RCC 7860 (cell line): ENCODE measurements at regions not wholly inside any gene's neighbourhood (a gene's known extent, or its start where the extent isn't known, plus 50 kb on each side); places are given as distances from the start of the nearest gene placed in this dataset.

Source experiments
- DNase-seq: peaks from one replicate; pipeline ENCODE4 v3.0.0-alpha.2; 2015; ENCODE audit warnings: low spot score
- FAIRE-seq: peaks from 2 replicates; lab custom pipeline; 2012; peaks lifted over from hg19 to GRCh38; lab: Jason Lieb, UNC

DNA sequence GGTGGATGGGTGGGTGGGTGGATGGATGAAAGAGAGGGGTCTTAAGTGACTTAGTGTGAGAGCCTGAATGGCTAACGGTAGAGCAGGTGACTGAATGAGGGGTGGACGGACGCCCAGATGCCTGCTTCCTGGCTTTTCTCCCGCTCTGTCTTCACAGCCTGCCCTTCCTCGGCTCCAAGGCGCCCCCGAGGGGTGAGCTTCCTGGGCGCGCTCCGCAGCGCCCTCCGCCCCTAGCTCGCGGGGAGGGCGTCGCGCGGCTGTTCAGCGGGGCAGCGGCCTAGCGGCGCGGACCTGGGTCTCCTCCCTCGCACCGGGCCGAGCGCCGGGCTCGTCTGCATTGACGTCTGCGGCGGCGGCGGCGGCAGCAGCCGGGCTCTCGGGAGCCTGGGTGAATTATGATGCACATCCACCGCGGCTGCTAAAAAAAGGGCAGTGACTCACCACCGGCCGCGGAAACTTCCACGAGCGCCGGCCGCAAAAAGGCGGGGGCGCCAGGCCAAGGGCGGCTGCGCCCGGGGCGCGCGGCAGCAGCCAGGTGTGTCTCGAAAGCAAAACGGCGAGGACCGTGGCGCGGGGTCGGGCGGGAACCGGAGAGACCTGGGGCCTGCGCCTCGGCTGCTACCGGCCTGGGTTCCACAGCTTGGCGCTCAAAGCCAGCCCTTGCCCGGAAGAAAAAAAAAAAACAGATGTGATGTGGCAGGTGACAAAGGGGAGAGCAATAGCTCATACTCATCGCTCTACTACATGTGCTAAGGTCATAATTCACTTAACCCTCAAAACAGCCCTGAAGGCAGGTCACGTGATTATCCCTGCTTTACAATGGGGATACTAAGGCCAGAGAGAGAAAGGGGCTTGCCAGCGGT, 143.0 kb upstream of the ADRA1B start:
- FAIRE-seq (no peak), DNase-seq (peak; percentile 64)

DNA sequence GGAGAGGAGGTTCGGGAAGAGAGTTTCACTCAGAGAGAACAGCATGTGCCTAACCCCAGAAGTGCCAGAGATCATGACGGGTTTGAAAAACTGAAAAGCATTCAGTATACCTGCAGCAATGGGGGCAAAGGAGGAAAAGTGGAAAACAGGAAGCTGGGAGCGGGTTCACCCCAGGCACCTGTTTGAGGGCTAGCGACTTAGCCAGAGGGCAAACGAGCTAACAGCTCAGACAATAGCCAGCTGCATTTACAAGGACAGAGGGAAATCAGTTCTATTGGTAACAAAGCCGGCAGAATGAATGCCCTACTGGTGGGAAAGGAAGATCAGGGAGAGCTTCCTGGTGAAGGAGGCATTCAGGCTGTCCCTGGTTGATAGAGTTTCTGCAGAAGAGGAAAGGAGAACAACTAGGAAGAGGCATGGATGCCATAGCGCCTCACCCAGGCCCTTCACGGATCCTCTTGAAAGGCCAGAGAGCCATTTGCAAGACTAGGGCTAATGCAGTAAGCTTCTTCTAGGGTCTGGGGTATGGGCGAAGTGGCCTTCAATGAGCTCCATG, 141.7 kb upstream of the ADRA1B start:
- FAIRE-seq (no peak), DNase-seq (no peak)

DNA sequence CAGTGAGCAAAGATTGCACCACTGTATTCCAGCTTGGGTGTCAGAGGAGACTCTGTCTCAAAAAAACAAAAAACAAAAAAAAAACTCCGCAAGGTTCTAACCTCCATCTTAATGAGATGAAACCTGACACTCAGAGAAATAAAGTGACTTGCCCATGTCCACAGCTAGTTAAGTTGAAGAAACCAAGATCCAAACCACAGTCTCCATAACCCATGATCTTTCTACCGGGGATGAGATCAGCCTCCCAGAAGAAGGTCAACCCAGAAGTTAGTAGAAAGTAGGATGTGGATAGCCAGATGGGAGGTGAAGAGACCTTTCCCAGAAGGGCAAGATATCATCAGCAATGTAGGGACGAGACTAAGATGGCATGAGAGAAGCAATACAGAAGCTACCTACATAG, 140.4 kb upstream of the ADRA1B start:
- DNase-seq: no peak
- FAIRE-seq: no peak

DNA sequence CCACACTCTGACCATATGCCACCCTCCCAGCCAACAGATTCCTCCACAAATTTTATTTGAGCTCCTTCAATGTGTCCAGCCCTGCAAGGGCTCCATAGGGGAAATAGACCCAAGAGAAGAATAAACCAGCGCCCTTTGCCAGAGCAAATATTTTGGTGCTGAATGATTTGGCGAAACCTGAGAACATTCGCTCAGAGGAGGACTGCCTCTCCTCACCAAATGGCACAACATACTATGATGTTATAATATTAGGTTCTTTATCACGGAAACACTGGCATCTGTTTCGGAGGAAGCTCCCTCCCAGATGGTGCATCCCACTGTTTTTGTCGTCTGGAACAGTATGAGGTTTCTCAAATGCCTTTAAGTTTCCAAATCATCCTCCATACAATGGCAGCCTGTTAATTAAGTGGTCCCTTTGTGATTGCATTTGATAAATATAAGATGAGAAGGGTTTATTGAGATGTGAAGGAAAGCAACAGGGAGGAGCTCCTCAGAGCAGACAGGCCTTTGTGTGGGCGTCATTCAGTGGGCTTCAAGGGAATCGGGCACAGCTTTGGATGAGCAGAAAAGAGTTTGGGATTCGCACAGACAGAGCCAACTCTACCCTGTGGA, 139.1 kb upstream of the ADRA1B start:
- DNase-seq (no peak), FAIRE-seq (no peak)

DNA sequence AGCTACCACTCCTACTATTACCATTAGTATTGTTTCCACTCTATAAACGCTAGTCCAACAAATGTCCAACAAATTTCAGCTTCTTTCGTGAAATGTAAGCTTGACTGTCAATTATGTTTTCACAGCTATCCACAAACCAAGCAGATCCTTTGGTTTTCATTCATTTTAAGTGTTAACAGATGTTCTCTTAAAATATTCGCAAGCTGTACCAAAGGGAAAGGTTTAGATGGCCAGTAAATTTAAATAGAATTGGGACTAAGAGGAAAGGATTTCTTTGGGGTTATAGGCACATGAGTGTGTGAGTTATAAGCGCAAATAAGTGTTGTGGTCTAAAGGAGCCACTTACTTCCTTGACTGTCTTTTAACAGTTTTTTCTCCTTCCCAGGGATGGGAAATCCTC, 136.8 kb upstream of the ADRA1B start:
- DNase-seq (no peak), FAIRE-seq (no peak)

DNA sequence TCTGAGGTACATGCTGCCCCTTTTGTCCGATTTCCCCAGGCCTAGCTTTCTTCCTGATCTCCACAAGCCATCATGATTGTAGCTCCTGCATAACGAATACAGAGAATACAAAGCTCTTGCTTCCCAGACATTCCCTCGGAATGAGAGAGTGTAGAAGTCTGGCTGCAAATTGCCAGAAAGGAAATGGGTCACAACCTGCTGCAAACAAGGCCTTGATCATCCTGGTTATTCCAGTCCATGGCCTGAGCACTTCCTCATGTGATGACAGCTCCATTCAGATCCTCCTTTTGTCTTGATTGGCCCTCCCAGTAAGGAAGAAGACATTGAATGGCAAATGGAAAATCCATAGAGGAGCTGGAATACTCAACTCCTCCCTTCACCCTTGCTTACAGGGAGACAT, 136.0 kb upstream of the ADRA1B start:
- FAIRE-seq (no peak), DNase-seq (no peak)

DNA sequence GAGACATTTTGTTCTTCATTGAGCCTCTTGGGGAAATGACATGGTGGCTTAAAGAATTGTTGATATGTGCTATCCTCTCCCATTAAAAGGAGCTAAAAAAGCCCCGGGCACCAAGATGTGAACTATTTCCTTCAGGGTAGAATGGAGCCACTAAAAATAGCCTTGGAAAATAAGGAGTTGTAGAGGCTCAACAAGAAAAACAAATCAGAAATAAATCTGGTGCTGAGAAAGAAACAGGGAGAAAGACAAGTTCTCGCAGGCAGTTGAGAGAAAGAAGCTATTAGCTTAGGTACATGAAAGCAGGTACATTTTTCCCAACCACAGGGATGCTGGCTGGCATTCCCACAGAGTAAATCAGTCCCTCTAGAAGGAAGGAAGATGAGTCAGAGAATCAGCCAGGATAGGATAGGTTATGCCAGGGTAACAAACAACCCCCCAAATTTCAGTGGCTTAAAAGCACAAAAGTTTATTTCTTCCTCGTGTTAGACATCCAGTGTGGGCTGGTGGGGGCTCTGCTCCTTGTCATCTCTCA, 134.6 kb upstream of the ADRA1B start:
- FAIRE-seq (no peak), DNase-seq (no peak)

DNA sequence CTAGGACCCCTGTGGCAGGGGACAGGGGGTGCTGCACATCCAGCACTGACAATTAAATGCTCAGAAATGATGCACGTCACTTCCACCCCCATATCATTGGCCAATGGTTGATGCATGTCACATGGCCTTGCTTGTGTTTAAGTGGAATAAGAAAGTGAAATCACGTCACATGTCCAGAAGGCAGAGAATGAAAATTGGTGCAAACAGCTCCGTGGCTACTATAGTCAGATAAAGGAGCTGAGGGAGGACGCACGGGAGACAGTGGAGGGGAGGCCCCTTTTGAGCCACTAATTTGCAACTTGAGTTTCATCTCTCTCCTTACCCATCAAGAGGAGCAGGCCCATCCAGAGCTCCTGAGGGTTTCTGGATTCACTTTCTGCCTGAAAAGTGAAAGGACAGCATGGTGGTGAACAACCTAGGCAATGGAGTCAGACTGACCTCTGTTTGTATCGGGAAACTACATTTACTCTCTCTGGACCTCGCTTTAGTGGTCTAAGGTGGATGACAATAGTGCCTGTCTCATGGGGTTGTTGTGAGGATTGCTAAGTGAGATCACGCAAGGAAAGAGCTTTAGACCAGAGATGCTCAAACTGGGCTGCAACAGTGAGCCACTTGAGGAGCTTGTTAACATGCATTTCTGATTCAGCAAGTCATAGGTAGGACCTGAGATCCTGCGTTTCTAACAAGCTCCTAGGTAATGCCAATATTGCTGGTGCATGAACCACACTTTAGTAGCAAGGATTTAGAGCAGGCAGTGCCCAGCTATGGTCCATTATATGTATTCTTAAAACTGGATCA, 133.9 kb upstream of the ADRA1B start:
- FAIRE-seq (no peak), DNase-seq (no peak)

DNA sequence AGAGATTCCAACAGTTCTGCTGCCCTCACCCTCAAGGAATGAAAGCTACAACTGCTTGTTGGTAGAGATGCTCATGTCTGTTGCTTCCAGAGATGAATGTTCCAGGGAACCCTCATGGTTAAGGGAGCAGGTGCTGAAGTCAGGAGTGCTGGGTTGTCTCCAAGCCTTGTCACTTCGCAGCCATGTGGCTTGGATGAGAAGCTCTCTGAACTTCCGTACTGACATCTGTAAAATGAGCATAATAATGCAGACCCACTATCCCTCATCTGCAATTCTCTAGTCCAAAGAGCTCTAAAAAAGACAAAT, 133.3 kb upstream of the ADRA1B start:
- DNase-seq: no peak
- no peak for FAIRE-seq

DNA sequence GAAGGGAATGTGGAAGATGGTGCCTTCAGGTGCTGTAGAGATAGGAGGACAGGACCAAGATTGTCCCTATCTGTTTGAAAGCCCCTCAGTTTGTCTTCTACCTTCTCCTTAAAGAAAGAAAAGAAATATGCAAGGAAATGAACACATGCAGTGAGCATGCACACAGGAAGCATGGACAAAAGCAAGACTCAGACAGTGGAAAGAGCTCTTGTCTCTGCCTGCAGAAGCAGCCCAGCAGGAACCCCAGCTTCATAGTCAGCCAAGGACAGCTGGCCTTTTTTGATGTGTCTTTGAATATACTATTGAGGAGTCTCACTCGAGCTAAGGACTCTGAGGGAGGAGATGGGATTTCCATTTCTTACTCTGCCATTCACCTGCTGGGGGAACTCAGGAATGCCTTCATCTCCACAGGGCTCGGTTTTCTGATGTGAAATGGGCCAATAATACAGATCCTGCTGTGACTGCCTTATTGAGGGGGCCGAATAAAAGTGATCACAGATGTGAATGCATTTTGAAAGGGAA, 132.5 kb upstream of the ADRA1B start:
- DNase-seq (no peak), FAIRE-seq (no peak)

DNA sequence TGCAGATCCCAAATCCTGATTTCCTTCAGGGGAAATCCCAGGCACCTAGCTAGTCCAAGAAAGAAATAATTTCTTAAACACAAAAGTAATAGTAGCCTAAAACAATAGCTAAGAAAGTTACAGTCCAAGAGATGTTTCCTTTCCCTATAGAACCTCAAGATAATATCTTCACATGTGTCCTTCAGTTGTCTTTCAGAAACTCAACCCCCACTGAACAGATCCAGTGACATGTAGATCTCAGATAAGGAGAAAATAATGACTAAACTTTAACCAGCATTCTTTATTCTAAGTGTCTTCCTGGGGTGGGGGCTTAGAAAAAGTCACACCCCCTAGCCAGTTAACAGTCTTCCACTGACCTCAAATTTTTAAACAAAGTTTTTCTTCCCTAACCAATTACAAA, 131.3 kb upstream of the ADRA1B start:
- no peak for DNase-seq
- FAIRE-seq: no peak

DNA sequence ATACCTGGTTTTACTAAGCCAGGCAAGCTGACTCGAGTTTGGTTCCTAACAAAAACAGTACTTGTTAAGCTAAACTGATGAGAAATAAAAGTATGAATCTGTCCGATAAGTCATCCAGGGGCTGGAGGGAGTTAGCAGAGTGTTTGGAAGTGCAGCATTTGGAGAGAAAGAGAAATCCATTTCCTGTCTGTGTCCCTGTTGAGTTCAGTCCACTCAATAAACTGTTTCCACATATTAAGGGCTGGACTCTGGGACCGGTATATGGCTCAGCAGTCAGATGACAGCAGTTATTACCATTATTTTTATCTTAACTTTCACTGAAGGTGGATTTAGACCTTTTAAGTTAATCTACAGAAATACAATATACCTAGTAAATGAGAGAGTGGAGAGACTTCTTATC, 130.6 kb upstream of the ADRA1B start:
- FAIRE-seq (no peak), DNase-seq (no peak)

DNA sequence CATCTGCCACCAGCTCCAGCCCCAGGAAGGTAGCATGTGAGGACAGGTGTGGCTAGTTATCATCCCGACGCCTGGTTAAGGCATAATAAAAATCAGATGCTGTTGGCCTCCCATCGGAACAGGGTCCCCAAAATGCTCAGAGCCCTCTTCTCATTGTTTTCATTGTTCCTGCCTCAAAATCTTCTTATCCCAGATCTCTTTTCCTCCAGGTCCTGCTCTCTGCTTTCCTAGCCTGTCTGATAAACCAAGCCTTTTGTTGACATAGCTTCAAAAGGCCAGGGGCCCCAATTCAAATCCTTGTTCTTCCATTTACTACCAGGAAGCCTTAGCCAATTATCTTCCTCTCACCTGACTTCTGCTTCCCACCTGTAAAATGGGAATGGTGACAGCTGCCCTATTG, 130.1 kb upstream of the ADRA1B start:
- no peak for DNase-seq

DNA sequence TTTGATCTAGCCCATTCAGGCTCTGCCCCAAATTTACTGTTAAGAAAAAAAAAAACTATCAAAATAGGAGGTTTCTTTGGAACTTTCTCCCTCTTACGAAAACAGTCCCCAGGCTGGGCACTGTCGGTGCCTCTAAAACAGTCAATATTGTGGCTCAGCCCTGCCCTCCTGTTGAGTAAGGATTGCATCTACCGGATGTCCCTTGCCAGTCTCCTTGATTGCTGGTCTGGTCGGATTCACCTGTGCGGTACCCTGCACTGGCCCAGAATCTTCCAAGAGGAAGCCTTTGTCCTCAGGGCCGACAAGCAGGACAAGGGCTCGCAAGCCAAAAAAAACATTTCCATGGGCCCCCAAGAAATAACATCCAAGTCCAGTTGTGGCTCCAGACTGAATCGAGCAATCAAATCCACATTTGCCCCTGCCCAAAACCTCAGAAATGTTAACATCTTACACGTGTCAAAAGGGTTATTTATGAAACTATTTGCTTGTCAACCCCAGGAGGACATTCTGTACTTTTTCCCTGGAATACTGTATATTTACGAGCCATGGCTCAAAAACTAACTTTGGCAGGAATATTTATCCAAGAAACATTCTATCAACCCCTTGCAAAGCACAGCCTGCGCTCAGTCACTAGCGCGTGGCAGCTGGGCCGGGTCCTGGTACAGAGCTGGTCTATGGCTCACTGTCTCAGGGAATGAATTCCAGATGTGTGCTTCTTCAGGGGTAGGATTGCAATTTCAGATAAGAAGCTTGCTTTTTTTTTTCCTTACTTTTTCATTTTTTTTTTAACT, 129.2 kb upstream of the ADRA1B start:
- no peak for FAIRE-seq

More for the DNA sequence above, 130.1 kb upstream of the ADRA1B start:
- no peak for FAIRE-seq

DNA sequence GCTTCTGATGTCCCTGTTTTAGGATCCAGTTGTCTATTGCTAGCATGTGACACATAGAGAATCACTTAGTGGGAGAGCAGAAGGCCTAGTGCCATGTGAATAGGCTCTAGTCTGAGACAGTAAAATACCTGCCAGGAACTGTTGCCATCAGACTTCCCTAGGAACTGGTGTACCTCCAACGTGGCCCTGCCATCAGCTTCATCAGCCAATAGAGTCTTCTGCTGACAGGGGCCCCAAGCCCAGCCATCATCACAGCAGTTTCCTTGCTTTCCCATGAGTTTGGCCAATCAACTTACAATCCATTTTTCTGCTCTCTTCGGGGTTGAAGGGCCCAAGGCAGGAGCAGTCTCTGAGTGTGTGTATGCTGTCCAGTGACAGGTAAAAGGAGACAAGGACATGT, 128.4 kb upstream of the ADRA1B start:
- FAIRE-seq (no peak), DNase-seq (no peak)

More for the DNA sequence above, 129.2 kb upstream of the ADRA1B start:
- no peak for DNase-seq

DNA sequence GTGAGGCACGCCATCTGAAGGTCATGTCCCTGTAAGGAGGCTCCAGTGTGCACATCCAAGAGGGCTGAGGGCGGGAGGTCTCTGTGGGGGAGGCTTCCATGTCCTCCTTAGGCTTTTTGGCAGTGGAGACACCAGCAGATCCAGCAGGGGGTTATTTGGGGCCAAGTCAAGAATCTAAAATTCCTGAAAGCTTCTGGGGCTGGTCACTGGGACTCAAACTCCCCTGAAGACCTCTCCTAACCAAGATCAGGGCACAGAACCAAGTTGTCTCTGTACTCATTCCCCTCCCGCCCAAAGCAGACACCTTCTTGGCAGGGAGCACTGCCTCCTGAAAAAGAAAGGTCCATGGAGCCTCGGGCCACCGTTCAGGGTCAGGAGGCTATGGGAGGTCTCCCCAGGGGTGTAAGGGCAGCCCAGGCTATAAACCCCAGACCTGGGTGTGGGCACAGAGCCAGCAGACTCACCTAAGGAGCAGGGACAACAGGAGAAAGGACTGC, 127.4 kb upstream of the ADRA1B start:
- FAIRE-seq (no peak), DNase-seq (no peak)

DNA sequence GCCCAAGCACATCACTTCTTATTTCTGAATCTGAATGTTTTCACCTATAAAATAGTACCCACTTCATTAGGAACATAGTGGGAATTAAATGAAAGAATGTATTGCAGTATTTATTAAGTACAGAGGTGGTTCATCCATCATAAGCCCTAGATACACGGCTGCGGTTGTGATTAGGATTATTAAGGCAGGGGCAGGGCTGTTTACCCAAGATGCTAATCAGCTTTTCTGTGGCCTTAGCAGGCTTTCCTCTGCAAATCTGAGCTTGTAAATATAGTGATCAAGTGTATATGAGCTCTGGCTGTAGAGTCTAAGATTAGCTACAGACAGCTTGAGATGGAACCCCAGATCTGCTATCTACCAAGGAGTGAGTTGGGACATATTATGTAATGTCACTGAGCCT, 124.1 kb upstream of the ADRA1B start:
- no peak for FAIRE-seq
- no peak for DNase-seq

DNA sequence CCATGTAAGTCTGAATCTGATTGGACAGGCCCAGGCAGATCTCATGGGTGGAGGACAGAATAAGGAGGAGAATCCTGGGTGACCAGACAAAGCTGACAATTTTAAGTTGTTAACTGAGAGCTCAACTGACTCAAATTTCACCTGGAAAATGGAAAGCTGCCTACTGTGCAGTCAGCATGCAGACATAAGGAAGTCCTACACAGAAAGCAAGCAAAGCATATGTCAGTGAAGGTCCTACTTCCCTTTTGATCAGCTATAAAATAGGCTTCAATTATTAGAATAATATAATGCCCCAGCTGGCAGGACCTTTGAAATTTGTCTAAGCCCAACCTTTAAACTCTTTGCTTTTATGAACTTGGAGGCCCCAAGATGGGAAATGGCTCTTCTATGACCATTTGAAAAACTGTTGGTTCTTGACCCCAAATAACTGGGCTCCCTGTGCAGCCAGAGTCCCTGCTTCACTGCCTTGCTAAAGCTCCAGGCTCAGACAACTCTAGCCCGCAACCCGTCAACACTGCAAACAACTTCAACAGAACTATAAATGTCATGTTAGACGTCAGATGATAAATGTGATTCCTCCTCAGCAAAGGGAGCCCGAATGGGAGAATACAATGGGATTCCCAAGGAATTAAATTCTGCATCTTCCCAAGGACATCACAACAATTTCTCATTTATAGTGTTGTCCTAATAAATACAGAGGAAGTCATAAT, 118.9 kb upstream of the ADRA1B start:
- FAIRE-seq (no peak), DNase-seq (no peak)

DNA sequence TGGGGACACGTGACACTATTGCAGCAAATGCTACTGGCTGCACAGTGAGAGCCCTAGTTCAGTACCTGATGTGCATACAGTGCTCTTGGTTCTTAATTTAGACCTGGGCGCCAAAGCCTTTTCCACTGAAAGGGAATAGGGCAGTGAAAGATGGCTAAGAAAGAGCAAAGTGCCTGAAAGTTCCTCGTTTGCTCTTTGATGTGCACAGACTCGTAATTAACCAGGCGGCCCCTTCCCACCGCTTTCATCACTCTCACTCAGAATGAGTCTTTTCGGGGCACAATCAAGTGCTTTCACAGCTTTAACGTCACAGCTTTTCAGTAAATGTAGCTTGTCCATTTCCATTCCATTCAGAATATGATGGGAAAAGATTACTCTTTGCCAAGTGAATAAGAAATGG, 116.6 kb upstream of the ADRA1B start:
- FAIRE-seq: no peak
- no peak for DNase-seq
